Right cardiac atrium (tissue), 5 donors: ENCODE measurements at regions not wholly inside any gene's neighbourhood (a gene's known extent, or its start where the extent isn't known, plus 50 kb on each side); places are given as distances from the start of the nearest gene placed in this dataset.
A peak's percentile ranks its signal among the peaks of the same experiment; 100 is the strongest.
"Not testable (repeated sequence)": the region's sequence is repeated elsewhere in the genome, so short reads cannot be mapped to it uniquely, and the experiment has no call there.

Experiments
- ATAC-seq, 2 donors: fragments of 200-7000 bp; cut with Tn5 transposase; one replicate each; pipeline versions ENCODE4 v1.8.0 to v1.9.1; 2020; ENCODE audit warnings: moderate library complexity in 2 of 2, mild to moderate bottlenecking in 1 of 2
- DNase-seq, 3 donors: peaks; one replicate each; pipeline ENCODE4 v3.0.0-alpha.2; 2020
- H3K27ac ChIP-seq: one replicate; pipeline ENCODE4 v1.5.1; 2013; ENCODE audit warnings: mild to moderate bottlenecking, low read length, control low read depth, moderate library complexity
- H3K27me3 ChIP-seq: one replicate; pipeline ENCODE4 v1.6.1; 2013; ENCODE audit not compliant: control insufficient read depth, insufficient read depth
- H3K4me1 ChIP-seq: one replicate; pipeline ENCODE4 v1.6.1; 2013; ENCODE audit warnings: low read length; ENCODE audit not compliant: control insufficient read depth, insufficient read depth
- H3K4me3 ChIP-seq: one replicate; pipeline ENCODE4 v1.5.1; 2013; ENCODE audit warnings: low read length, control low read depth
- H3K9me3 ChIP-seq: one replicate; pipeline ENCODE4 v1.6.1; 2013; ENCODE audit warnings: low read length; ENCODE audit not compliant: control insufficient read depth
- WGBS: extraction: QIAGEN DNeasy Blood & Tissue Kit; methylation state at CpG from one replicate; pipeline ENCODE4 v1.1.7; 2013; 5-methylcytosine and 5-hydroxymethylcytosine counted together
- intact Hi-C, 4 donors: fragments of 100-400 bp; cut with DNase I; formaldehyde crosslinking; loops; one replicate each; pipeline versions ENCODE4 v1.11.0 to v1.14.0; 2022 to 2023
- donor health status: healthy with polysubstance abuse.
- donor health status: DM: no; HTN: yes; CAD: no.
- donor health status: DM: no; HTN: no; CAD: no.
- donor health status: DM: no; HTN: yes; CAD: no; lungs with severe emphysema.
- donor health status: DM: yes; HTN: yes; CAD: no.

GRCh38 chr1:187996780-187997179 lies 1168.0 kb downstream of the PLA2G4A start:
- Histone ChIP-seq H3K4me1 (no peaks in the 10 kb centered on the region), H3K27me3 (no peaks in the 10 kb centered on the region), H3K9me3 (no peaks in the 10 kb centered on the region), H3K4me3 (no peak overlapping the region), H3K27ac (no peak overlapping the region)
- ATAC-seq (no peak), DNase-seq (no peak)
- intact Hi-C loops: no loop called here

GRCh38 chr1:187999973-188000372 lies 1171.2 kb downstream of the PLA2G4A start:
- no peaks in the 10 kb centered on the region for H3K4me1 ChIP-seq
- H3K27me3 ChIP-seq: no peaks in the 10 kb centered on the region
- ATAC-seq (no peak), DNase-seq (no peak)
- H3K27ac ChIP-seq: no peak overlapping the region
- no peak overlapping the region for H3K4me3 ChIP-seq
- intact Hi-C loops: no loop called here
- H3K9me3 ChIP-seq: no peaks in the 10 kb centered on the region

GRCh38 chr1:188003687-188004086 lies 1174.9 kb downstream of the PLA2G4A start:
- DNase-seq, H3K27me3 ChIP-seq, H3K9me3 ChIP-seq, intact Hi-C loops, H3K4me1 ChIP-seq, H3K27ac ChIP-seq, ATAC-seq, H3K4me3 ChIP-seq: not testable (repeated sequence)
- WGBS: 94% methylated on average over 1 of the region's 1 CpG

GRCh38 chr1:188004849-188005248 lies 1176.1 kb downstream of the PLA2G4A start:
- DNase-seq (no peak), ATAC-seq (no peak)
- H3K4me3 ChIP-seq: no peak overlapping the region
- WGBS: 89% methylated on average over 1 of the region's 1 CpG
- no peaks in the 10 kb centered on the region for H3K4me1 ChIP-seq
- no peaks in the 10 kb centered on the region for H3K9me3 ChIP-seq
- intact Hi-C loops: no loop called here
- H3K27ac ChIP-seq: no peak overlapping the region
- no peaks in the 10 kb centered on the region for H3K27me3 ChIP-seq

GRCh38 chr1:188006354-188006753 lies 1177.6 kb downstream of the PLA2G4A start:
- WGBS: 32% methylated on average over 1 of the region's 1 CpG
- H3K27me3 ChIP-seq: no peaks in the 10 kb centered on the region
- no peak for ATAC-seq
- intact Hi-C loops: no loop called here
- no peak overlapping the region for H3K27ac ChIP-seq
- no peak overlapping the region for H3K4me3 ChIP-seq
- no peaks in the 10 kb centered on the region for H3K9me3 ChIP-seq
- DNase-seq: no peak
- H3K4me1 ChIP-seq: no peaks in the 10 kb centered on the region

GRCh38 chr1:188013222-188013849 lies 1184.6 kb downstream of the PLA2G4A start:
- H3K27ac ChIP-seq, H3K9me3 ChIP-seq, intact Hi-C loops, H3K4me1 ChIP-seq, H3K27me3 ChIP-seq, ATAC-seq, H3K4me3 ChIP-seq: not testable (repeated sequence)
- 97% methylated on average over 49 of the region's 49 CpGs for WGBS
- DNase-seq: peak in 1 of 3 donors; percentile 29

- no peak overlapping the region for H3K27ac ChIP-seq
- no peaks in the 10 kb centered on the region for H3K27me3 ChIP-seq
- no peaks in the 10 kb centered on the region for H3K9me3 ChIP-seq
- ATAC-seq (no peak), DNase-seq (no peak)
- 94% methylated on average over 4 of the region's 4 CpGs for WGBS
- intact Hi-C loops: no loop called here
- no peak overlapping the region for H3K4me3 ChIP-seq
- no peaks in the 10 kb centered on the region for H3K4me1 ChIP-seq
These were observed 1189.2 kb downstream of the PLA2G4A start for GRCh38 chr1:188017921-188018320.

GRCh38 chr1:188022661-188023060 lies 1193.9 kb downstream of the PLA2G4A start:
- Histone ChIP-seq H3K4me3 (no peak overlapping the region), H3K27me3 (no peaks in the 10 kb centered on the region), H3K4me1 (no peaks in the 10 kb centered on the region), H3K27ac (no peak overlapping the region), H3K9me3 (no peaks in the 10 kb centered on the region)
- 87% methylated on average over 2 of the region's 2 CpGs for WGBS
- DNase-seq (no peak), ATAC-seq (no peak)
- intact Hi-C loops: no loop called here

- Histone ChIP-seq H3K27ac (no peak overlapping the region), H3K9me3 (no peaks in the 10 kb centered on the region), H3K4me3 (no peak overlapping the region), H3K4me1 (no peaks in the 10 kb centered on the region), H3K27me3 (no peaks in the 10 kb centered on the region)
- intact Hi-C loops: no loop called here
- DNase-seq: no peak
- 93% methylated on average over 2 of the region's 2 CpGs for whole genome bisulfite sequencing
- no peak for ATAC-seq
These were observed 1194.5 kb downstream of the PLA2G4A start for GRCh38 chr1:188023206-188023605.

GRCh38 chr1:188027613-188028012 lies 1198.9 kb downstream of the PLA2G4A start:
- no peaks in the 10 kb centered on the region for H3K9me3 ChIP-seq
- intact Hi-C loops: no loop called here
- ATAC-seq (peak in 1 of 2 donors; percentile 39), DNase-seq (no peak)
- no peaks in the 10 kb centered on the region for H3K4me1 ChIP-seq
- H3K27me3 ChIP-seq: no peaks in the 10 kb centered on the region
- H3K27ac ChIP-seq: no peak overlapping the region
- no peak overlapping the region for H3K4me3 ChIP-seq

GRCh38 chr1:188037572-188037971 lies 1208.8 kb downstream of the PLA2G4A start:
- WGBS: 97% methylated on average over 2 of the region's 2 CpGs
- H3K27ac ChIP-seq, DNase-seq, H3K27me3 ChIP-seq, H3K9me3 ChIP-seq, ATAC-seq, H3K4me1 ChIP-seq, intact Hi-C loops, H3K4me3 ChIP-seq: not testable (repeated sequence)
